ENCODE measurements at regions not wholly inside any gene's neighbourhood (a gene's known extent, or its start where the extent isn't known, plus 50 kb on each side); places are given as distances from the start of the nearest gene placed in this dataset.
"Not testable (repeated sequence)": the region's sequence is repeated elsewhere in the genome, so short reads cannot be mapped to it uniquely, and the experiment has no call there.

DNA sequence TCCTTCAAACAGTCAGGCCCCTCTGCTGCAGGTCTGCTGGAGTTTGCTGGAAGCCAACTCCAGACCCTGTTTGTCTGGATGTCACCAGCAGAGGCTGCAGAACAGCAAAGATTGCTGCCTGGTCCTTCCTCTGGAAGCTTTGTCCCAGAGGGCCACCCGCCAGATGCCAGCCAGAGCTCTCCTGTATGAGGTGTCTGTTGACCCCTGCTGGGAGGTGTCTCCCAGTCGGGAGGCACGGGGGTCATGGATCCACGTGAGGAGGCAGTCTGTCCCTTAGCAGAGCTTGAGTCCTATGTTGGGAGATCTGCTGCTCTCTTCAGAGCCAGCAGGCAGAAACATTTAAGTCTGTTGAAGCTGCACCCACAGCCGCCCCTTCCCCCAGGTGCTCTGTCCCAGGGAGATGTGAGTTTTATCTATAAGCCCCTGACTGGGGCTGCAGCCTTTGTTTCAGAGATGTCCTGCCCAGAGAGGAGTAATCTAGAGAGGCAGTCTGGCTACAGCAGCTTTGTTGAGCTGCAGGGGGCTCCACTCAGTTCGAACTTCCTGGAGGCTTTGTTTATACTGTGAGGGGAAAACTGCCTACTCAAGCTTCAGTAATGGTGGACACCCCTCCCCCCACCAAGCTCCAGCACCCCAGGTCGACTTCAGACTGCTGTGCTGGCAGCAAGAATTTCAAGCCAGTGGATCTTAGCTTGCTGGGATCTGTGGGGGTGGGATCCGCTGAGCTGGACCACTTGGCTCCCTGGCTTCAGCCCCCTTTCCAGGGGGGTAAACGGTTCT, 72.1 kb downstream of the OGFRL1 start:
- DNase-seq = not testable (repeated sequence)

DNA sequence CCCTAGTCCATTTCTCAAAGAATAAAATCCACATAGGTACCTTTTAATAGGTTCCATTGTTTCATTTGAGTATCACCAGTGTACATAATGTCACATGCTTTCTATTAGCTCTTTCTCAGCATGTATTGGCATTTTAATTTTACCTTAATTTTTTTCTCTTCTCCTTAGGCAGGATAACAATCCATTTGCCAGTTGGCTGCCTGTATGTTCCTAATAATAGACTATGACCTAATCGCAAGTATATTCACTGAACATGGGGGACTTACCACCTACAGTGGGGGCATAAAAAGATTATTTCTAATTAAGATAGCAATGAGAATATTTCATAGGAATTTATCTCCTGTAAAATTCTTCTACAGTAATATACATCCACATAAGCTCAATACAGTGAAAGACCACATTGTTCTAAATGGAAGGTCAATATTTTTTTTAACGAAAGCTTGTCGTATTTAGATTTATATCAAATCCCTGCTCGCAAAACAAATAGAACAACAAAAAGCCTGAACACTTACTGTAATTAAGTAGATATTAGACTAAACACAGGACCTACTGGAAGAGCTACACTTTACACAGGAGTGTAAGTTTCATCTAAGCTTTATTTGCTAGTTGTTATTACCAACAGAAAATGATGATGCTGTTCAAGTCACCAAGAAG, 76.4 kb downstream of the OGFRL1 start:
- DNase-seq = no peak

DNA sequence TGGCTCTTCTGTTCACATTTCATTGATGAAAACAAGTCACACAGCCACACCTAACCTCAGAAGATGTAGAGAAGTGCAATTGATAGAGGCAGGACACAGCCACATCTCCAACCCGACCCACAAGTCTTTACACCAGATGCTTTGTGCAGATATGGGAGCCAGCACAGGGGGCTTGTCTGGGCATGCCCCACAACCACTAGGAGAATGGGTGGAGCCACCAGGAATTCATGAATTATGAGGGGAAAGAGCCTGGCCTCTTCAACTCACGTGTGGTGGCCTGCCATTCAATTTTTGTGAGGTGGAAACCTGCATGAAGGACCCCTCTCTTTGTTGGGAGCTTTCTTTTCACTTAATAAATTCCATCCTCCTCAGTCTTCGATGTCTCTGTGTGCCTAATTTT, 79.1 kb downstream of the OGFRL1 start:
- DNase-seq = no peak

DNA sequence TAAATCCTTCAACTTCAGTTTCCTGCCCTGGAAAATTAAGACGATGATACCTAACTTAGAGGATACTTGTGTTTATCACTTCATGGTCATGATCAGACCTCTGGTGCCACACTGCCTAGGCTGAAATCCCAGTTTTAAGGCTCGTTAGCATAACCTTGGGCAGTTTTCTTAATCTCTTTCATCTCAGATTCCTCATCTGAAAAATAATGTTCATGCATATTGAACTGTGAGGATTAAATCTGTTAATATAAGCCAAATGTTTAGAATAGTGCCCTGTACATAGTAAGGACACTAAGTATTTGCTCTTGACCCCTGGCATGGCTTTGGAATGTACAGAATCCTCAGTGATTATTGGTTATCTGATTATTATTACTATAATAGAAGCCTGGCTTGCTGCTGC, 79.7 kb downstream of the OGFRL1 start:
- DNase-seq = no peak

DNA sequence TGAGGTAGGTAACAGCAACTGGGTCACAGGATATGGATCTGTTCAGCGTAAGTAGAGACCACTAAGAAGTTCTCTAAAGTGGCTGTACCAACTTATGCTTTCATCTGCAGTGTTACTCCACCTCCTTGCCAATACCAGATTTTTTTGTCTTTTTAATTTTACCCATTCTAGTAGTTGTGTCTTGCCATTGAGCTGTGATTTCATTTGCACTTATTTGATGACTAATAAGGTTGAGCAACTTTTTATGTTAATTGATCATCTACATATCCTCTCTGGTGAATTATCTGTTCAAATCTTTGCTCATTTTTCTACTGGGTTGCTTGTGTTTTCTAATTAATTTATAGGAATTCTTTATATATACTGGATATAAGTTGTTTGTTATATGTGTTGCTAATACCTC, 82.9 kb downstream of the OGFRL1 start:
- DNase-seq = no peak

DNA sequence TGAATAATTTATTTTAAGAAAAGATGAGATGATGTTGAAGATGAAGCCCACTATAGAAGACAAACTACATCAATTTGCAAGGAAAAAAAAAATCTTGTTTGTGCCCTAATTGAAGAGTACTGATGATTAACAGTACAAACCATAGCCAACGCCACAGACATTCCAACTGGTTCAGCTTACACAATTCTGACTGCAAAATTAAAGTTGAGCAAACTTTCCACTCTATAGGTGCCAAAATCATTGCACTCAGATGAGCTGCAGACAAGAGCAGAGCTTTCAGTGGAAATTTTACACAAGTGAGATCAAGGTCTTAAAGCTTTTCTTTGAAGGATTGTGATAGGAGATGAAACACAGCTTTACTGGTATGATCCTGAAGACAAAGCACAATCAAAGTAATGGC, 85.3 kb downstream of the OGFRL1 start:
- DNase-seq = no peak

DNA sequence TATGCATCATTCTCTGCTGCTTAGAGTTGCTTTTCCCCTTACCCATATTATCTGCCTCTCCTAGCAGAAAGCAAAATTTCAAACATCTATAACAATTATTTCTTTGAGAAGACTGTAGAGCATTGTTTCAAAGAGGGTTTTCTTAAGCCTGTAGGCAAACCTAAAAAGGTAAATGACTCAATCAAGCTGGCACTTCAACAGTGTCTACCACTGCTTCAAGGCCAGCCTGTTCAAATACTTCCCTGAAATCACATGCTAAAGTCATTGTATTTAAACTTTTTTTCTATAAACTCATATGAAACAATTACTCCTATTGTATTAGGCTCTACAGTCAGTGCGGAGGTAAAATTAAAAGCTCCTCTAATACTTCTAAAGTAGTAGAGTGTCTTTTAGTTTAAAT, 87.1 kb downstream of the OGFRL1 start:
- DNase-seq = no peak

DNA sequence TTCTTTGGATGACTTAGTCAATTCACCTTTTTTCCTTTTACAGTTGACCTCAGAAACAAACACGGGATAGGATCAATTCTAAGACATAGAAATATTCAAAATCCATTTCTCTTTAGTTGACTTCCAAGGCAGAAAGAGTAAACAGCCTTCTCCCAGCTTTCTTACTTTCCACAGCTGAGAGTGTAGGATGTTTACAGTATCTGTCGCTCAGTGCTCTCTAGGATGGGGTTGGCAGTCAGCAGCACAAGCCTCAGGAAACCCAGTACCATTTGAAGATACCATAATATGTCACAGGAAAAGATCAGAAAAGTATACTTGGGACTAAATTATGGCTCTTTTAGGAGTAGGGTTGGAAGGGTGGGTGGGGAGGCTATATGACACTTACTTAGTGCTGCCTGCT, 88.2 kb downstream of the OGFRL1 start:
- no peak for DNase-seq

DNA sequence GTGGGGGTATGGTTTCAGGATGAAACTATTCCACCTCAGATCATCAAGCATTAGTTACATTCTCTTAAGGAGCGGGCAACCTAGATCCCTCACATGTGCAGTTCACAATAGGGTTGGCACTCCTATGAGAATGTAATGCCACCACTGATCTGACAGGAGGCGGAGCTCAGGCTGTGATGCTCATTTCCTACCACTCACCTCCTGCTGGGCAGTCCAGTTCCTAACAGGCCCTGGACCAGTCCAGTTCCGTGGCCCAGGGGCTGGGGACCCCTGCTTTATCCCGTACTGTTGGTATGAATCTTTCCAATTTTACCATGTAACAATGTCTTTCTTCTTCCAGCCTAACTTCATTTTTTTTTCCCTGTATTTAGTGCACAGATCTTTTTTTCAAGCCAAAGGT, 94.9 kb downstream of the OGFRL1 start:
- no peak for DNase-seq

DNA sequence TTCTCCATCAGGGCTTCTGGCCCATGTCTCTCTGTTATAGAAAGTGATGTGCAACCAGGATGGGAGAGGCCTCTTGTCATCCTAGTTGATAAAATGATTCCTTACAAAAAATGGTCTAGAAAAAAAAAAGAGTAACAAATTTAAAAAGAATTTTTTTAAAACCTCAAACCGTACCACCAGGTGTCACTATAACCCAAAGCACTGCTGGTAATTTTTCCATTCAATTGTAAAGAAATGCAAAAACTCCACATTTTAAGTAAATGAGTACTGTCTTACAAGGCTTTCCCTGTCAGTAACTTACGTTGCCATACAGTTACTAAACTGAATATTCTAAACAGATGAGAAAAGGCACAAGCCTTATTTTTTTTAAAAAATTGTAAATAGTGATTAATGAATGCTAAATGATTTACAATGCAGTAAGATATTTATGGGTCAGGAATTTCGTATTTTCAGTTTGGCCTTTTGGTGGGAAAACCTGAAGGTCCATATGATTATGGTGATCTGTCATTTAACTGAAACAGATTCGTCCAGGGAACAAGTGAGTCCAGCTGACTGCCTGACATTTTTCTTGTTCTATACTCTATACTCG, 95.4 kb downstream of the OGFRL1 start:
- DNase-seq = no peak

DNA sequence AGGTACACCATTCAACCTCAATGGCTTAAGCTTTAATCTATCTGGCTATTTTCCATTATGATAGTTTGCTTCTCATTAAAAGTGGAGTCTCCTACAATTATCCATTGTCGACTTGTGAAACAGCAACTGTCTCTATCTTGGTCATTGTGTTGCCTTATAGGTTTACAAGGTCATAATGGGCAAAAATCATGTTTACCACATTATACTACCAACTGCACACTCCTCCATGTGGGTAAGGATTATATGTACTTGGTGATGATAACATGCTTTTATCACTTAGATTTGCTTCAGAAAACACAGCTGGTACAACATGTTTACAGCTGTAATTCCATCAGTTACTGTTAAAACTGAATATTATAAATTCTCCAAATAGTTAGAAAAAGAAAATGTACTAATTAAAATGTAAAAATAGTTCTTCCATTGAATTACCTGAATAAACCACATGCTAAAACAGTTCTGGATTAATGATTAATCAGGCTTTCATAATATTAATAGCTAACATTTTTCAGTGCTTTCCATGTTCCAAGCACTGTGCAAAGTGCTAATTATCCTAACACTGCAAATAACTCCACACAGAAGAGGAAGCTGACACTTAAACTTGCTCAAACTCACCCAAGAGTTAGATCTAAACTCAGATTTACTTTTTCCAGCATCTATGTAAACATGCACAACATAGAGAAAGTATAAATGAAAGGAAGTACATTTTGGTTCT, 96.7 kb downstream of the OGFRL1 start:
- no peak for DNase-seq

DNA sequence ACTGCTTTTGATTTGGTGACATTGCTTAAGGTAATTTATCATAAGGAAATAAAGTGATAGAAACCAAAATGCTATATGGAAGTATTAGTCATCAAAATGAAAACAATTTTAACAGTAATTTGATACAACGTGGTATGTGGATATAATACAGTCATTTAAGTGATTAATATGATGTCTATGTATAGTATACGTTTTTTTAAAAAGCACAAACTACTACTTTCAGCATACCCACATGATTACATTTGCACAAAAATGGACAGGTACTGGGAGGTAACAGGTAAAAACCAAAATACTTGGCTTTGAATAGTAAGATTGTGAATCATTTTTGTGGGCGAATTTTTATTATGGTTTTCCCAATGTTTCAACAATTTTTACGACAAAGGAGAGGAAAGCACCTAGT, 97.6 kb downstream of the OGFRL1 start:
- no peak for DNase-seq

DNA sequence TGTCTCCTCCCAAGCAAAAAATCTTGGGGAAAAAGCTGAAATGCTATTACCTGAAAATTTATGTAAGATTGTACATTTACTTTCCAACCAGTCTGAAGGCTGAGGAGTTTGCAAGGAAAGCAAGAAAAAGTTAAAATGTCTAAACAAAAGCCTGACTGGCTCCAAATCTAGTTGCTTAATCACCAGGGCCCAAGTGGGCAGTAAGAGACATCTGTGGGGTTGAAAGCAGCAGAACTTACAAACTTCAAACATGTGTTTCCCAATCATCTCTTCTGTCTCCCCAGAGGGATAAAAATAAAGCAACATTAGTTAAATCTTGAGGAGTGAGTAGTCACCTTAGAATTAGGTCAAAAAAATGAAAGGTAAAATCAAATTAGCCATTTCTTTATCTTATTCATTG, 98.6 kb downstream of the OGFRL1 start:
- no peak for DNase-seq

DNA sequence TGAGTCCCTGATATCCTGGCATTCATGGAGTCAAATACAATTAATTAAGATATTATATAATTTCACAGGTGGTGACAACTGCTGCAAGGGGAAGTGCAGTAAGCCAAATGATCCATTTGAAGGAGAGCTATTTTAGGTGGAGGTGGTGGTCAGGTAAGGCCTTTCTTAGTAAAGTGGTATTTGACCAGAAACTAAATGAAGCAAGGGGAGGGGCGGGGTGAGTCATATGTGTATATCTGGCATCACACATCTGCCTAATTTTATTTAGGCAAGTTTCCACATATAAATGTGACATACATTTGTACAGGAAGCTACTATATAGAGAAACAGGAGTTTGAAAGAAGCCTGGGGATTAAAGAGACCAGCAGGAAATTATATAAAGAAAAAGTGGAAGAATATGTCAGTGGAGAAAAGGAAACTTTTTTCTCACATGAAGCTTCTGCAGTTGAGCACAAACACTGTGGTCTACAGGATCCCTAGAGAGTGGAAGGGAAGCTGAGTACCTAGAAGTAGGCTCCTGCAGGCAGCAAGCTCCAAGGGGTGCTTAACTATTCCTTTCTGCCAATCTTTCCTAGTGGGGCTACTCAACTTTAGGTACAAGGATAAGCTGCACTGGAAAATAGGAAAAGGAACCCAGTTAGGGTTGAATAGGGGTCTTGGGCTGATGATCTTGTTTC, 99.6 kb downstream of the OGFRL1 start:
- no peak for DNase-seq

DNA sequence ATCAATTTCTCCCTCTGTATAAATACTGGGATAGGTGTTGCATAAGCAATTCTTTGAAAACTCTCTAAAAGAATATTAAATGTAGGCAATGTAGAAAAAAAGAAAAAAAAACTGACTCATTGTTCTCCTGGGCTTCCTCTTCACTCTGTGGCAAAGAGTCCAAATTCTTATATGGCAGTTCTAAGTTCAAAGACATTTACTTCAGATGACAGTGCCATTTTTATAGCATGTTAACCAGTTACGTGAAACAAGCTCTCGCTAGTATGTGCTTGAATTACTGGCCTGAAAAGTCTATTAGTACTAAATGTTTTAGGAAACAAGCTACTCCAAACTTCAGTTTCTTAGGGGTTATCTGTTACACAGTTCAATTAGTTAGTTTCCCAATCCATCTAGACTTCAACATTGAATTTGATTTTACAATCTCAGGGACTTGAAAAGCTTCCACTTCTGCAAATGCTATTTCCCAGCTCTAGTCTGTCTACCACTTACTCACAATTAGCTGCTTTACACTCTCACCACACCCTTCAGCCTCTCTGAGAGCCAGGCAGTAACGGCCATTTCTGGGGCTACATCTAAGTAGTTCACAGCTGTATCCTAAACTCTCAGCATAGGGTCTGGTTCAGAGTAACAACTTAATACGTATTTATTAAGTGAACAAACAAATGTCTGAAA, 100.4 kb downstream of the OGFRL1 start:
- DNase-seq = no peak

DNA sequence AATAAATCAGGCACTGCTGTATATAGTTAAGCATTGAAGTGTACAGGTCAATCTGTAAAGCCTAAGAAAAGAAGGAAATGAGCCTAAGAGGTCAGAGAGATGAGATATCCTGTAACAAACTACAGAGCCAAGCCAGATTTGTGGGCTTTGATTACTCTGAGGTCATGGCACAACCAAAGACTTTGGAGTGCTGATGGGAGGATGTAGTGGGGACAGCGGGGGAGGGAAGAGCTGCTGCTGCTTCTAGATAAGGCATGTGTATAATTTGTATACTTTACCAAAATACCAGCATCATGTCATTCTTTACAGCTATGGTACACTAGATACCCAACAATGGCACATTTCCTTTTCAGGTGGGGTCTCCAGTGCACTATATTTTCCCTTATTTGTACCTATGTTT, 102.5 kb downstream of the OGFRL1 start:
- DNase-seq = no peak

DNA sequence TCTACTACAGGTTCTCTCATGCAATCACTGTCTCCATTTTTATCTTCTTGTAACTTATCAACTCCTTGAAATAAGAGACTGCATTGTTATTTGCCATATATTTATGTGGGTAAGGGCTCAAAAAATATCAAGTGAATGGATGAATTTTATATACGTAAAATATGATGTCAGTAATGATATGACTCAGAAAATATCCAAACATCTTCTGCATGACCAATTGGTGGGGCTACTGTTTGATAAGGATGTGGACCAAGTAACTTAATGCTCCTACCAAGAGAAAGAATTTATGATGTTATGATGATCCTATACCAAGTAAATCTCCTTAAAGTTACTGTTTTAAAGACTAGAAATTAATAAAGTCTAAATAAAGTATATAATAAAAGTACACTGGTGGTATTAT, 103.7 kb downstream of the OGFRL1 start:
- no peak for DNase-seq

DNA sequence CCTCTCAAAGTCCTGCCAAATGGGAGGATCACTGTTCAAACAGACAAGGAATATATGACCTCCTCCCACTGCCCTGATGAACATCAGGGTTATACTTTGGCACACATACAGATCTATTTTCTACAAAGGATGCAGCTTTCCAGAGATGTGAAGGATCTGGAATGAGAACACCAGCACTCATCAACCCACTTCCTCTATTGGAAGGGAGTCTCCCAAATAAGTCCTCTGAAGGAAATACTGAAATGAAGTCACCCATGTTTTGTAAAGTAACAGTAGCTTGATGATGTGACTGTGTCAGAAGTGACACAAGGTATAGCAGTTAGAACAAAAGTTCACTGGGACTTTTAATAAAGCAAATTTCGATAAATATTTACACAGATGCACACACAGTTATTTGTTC, 104.9 kb downstream of the OGFRL1 start:
- DNase-seq = no peak

DNA sequence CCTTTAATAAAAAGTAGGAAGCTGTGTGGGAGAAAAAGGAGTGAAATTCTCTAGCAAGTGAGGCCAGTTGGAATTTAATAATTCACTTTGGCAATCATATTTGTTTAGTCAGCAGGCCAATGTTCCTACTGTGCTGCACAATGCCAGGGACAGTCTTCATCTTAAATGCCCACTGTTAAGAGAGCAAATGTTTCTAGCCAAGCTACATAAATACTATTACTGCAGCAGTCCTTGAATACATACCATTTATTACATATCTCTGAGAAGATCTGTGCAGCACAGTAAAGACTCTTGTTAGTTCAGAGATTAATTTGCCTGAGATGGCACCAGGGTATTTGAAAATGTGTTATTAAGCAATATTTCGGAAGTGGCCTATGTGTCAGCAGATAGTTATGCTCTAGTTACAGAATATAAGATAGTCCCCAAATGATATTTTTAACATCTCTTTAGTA, 105.4 kb downstream of the OGFRL1 start:
- no peak for DNase-seq

DNA sequence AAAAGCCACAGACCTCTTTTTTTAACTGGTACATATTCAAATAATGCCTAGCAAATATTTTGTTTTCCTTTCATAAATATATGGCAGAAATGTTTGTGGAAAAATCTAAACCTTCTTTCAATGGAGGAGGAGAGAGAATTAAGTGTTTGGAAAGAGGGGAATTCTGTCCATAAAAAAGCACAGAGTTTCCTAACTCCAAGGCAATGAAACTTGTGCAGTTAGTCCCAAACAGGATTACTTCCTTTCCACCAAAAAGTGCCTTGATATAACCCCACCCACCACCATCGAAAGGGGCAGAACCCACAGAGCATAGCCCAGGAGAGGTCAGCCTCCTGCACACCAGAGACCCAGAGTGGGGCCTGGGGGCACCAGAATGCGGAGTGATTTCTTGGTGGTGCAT, 106.3 kb downstream of the OGFRL1 start:
- no peak for DNase-seq

DNA sequence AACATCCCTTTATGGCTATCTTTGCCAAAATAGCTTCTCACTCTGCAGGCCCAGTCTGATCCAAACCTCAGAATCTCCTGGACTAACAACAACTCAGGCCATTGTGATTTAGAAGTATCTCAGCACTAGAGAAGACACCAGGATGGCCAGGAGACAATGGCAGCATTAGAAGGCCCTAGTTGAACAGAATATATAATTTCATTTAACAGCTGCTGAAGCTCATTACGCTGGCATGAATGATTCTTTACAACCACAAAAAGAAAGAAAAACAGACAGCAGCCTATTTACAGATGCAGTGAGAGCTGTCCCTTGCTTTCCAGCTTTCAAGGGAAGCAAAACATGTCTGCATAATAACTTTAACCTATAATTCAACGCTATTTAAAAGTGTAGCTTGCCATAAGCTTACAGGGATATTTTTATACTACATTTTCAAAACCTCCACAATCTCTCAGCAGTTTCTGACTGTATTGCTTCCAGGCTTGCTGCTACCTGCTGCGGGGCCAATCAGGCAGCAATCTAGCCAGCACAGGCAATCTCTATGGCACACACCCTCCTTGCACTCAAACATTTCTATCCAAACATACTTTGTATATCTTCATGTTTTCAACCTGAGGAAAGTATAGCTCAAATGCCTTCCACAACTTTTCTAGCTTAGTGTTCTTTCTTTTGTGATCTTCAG, 107.3 kb downstream of the OGFRL1 start:
- no peak for DNase-seq

DNA sequence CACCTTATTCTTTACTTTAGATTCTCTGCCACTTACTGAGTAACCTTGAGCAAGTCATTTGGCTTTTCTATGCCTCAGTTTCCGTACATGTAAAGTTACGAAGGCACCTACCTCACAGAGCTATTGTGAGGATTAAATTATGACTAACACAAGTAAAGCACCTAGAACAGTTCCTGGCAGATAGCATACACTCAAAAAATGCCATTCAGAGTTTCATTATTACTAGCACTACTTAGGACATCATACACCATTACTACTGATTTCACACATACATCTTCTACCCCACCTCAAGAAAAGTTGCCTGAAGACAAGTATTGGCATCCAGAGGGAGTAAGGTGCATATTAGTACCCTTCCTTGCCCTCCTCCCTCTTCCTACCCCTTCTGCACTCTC, 107.8 kb downstream of the OGFRL1 start:
- DNase-seq = no peak
